GM19455 (cell line): ENCODE measurements at regions not wholly inside any gene's neighbourhood (a gene's known extent, or its start where the extent isn't known, plus 50 kb on each side); places are given as distances from the start of the nearest gene placed in this dataset.

Experiments
- ATAC-seq: cut with Tn5 transposase; IDR thresholded peaks from one replicate; pipeline ENCODE4 v1.9.1; 2021; ENCODE audit not compliant: unreplicated experiment

DNA sequence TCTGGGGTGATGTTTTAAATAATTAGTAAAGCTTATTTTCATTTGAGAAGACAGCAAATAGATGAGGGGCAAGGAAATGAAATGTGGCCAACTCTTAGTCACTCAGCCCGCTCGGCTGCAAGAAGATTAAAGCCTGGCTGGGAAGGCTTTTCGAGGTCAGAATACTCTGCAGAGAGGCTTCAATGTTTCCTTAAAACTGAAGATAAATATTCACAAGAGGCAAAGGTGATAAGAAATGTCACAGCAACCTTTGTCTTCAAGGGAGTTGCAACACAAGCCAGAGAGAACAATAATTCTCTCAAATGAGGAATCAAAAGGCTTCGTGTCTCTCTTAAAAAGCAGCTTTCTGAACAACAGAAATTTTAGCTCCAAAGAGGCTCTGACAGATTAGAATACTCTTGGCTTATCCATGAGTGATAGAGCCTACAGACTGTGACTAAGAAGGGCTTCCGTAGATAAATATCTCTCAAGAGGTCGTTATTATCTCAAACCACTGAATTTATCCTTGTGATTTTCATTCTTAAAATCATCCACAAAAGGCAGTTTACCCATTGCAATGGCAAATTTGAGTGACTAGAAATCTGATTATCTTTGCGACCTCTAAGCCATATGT, 92.5 kb downstream of the KLF6 start:
- no peak for ATAC-seq

GRCh38 chr10:3691482-3691881, 93.5 kb downstream of the KLF6 start:
- no peak for ATAC-seq

GRCh38 chr10:3689871-3690510, 95.0 kb downstream of the KLF6 start:
- no peak for ATAC-seq

DNA sequence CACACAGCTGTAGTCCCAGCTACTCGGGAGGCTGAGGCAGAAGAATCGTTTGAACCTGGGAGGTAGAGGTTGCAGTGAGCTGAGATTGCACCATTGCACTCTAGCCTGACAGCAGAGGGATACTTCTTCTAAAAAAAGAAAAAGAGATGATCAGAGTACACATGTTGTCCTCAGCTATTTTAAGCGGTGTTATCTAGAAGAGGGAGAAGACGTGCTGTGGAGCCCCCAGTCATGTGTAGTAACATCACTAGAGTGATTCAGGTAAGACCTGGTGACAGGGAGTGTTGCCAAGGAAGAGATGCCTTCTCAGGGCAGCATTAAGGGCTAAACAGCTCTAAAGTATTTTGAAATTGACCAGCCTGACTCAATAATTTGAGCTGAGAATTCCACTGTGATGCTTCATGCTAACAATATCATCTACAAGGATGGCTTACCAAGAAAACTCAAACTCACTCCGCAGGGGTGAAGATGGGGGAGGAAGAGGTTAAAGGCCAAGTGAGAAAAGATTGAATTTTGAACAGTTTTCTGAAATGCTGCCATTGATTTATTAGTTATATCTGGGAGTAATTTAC, 97.4 kb downstream of the KLF6 start:
- no peak for ATAC-seq

DNA sequence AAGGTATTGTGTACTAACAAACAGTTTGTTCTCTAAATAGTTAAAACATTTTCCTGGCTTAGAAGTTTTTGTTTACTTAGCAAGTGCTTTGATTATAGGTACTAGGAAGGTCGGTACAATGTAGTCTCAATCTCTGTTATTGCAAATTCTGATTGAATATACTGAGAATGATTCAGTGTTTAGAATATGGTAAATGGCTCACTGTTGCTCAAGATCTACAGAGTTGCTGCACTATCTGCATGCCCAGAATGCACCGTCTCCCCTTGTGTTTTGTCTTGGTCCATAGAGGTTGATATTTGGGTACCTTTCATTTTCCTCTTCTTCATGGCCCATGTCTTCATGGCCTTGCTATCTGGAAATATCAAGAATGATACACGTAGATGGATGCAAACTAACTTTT, 99.6 kb downstream of the KLF6 start:
- no peak for ATAC-seq

DNA sequence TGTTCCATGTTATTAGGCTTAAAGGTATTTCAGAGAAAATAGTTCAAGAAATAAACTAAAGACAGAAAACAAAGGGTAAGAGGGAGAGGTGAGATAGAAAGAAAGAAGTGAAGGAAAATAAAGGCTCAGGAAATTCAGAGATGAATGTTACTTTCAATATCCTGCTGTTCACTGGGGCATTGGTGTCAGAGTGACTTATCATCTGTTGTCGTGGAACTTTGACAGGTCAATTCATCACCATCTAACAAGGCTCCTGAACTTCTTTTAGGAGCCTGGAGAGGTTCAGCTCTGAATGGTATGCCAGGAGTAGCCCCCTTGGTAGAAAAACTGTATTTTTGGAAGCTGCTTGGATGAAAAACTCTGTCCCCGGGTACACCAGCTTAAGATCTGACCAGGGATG, 100.1 kb downstream of the KLF6 start:
- no peak for ATAC-seq

- ATAC-seq, result no peak
Measured at GRCh38 chr10:3683560-3683959, 101.4 kb downstream of the KLF6 start.

- no peak for ATAC-seq
Measured at GRCh38 chr10:3682745-3683144, 102.3 kb downstream of the KLF6 start.

- no peak for ATAC-seq
Measured at GRCh38 chr10:3681642-3682554, 103.1 kb downstream of the KLF6 start.

- ATAC-seq, result no peak
Measured at GRCh38 chr10:3679950-3680629, 104.9 kb downstream of the KLF6 start.

DNA sequence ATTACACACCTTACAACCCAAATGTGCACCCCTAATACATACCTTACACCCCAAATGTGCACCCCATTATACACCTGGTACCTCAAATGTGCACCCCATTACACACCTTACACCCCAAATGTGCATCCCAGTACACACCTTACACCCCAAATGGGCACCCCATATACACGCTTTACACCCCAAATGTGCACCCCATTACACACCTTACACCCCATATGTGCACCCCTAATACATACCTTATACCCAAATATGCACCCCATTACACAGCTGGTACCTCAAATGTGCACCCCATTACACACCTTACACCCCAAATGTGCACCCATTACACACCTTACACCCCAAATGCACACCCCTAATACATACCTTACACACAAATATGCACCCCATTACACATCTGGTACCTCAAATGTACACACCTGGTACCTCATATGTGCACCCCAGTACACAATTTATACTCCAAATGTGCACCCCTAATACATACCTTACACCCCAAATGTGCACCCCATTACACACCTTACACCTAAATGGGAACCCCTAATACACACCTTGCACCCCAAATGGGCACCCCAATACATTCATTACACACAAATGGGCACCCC, 106.3 kb downstream of the KLF6 start:
- no peak for ATAC-seq

- no peak for ATAC-seq
Measured at GRCh38 chr10:3676564-3676963, 108.4 kb downstream of the KLF6 start.

GRCh38 chr10:3672220-3672619, 112.8 kb downstream of the KLF6 start:
- ATAC-seq, result no peak

GRCh38 chr10:3671386-3671955, 113.5 kb downstream of the KLF6 start:
- ATAC-seq, result no peak

- no peak for ATAC-seq
Measured at GRCh38 chr10:3668966-3669330, 116.1 kb downstream of the KLF6 start.

GRCh38 chr10:3668276-3668965, 116.6 kb downstream of the KLF6 start:
- no peak for ATAC-seq

GRCh38 chr10:3666525-3667302, 118.3 kb downstream of the KLF6 start:
- no peak for ATAC-seq

DNA sequence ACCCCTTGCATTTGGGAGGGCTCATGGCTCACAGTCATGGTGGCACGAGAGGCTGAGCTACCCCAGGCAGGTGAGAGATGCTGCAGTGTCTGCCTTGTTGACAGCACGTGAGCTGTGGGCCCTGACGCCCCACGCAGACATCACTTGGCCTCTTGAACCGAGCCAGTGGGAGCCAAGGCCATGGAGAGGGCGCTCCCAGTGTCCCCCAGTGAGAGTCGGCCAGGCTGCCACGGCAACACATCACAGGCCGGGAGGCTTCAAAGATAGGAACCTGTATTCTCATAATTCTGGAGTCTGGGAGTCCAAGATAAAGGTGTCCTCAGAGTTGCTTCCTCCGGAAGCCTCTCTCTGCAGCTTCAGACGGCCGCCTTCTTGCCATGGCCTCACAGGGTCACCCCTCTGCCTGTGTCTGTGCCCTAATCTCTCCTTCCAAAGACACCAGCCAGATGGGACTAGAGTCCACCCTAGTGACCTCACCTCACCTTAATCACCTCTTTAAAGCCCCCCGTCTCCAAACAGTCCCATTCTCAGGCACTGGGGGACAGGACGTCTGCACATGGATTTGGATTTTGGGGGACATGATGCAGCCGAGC, 119.6 kb downstream of the KLF6 start:
- no peak for ATAC-seq

DNA sequence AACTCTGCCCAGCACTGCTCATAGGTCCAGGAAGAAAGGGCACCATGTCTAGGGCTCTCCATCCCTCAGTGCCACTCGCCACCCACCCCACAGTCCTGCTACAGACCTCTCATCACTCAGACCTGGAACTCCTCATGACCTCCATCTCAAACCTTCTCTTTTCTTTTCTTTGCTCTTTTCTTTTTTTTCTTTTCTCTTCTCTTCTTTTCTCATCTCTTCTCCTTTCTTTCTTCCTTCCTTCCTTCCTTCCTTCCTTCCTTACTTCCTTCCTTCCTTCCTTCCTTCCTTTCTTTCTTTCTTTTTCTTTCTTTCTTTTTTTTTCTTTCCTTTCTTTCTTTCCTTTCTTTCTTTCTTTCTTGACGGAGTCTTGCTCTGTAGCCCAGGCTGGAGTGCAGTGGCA, 122.2 kb downstream of the KLF6 start:
- no peak for ATAC-seq
